ENCODE measurements at regions not wholly inside any gene's neighbourhood (a gene's known extent, or its start where the extent isn't known, plus 50 kb on each side); places are given as distances from the start of the nearest gene placed in this dataset.

- no peak overlapping the region for H3K27ac ChIP-seq (ENCODE audit: control insufficient read depth, insufficient read depth, low read length)
- H2AFZ ChIP-seq (ENCODE audit: control insufficient read depth, low read length) = no peak overlapping the region
- peaks cover 23% of the 10 kb centered on the region for H3K27me3 ChIP-seq (ENCODE audit: control insufficient read depth, extremely low read depth, insufficient read depth, low read length)
- DNase-seq (ENCODE audit: low read depth, low spot score) (no peak), FAIRE-seq (no peak)
- H4K20me1 ChIP-seq (ENCODE audit: control insufficient read depth, extremely low read depth, insufficient read depth, low read length) = no peaks in the 10 kb centered on the region
- dilution Hi-C loops (cut with MboI; ENCODE audit: extremely low pct_ligation_motif_present, low sequenced_read_pairs) = no loop called here
- H3K9me1 ChIP-seq (ENCODE audit: control insufficient read depth, extremely low read depth, insufficient read depth, low read length) = no peaks in the 10 kb centered on the region
- TF ChIP-seq, protein P1, sequence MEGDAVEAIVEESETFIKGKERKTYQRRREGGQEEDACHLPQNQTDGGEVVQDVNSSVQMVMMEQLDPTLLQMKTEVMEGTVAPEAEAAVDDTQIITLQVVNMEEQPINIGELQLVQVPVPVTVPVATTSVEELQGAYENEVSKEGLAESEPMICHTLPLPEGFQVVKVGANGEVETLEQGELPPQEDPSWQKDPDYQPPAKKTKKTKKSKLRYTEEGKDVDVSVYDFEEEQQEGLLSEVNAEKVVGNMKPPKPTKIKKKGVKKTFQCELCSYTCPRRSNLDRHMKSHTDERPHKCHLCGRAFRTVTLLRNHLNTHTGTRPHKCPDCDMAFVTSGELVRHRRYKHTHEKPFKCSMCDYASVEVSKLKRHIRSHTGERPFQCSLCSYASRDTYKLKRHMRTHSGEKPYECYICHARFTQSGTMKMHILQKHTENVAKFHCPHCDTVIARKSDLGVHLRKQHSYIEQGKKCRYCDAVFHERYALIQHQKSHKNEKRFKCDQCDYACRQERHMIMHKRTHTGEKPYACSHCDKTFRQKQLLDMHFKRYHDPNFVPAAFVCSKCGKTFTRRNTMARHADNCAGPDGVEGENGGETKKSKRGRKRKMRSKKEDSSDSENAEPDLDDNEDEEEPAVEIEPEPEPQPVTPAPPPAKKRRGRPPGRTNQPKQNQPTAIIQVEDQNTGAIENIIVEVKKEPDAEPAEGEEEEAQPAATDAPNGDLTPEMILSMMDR (optimal IDR thresholded peaks at IDR 0.05 in 1 of 3, IDR thresholded peaks at IDR 0.05 in 1 of 3, conservative IDR thresholded peaks at IDR 0.05 in 1 of 3; ENCODE audit: extremely low read depth in 1 of 3, insufficient read depth in 2 of 3, low read length in 3 of 3) = no peak
- TF ChIP-seq EZH2 (IDR thresholded peaks at IDR 0.05; ENCODE audit: low read length) = no peak
- H3K4me2 ChIP-seq (ENCODE audit: control insufficient read depth, extremely low read depth, insufficient read depth, low read depth, low read length) = no peak overlapping the region
- no peaks in the 10 kb centered on the region for H3K9me3 ChIP-seq (ENCODE audit: control insufficient read depth, low read depth, low read length)
- H3K79me2 ChIP-seq (ENCODE audit: control insufficient read depth, insufficient read depth, low read length) = no peaks in the 10 kb centered on the region
- H3K4me1 ChIP-seq (ENCODE audit: control insufficient read depth, extremely low read depth, insufficient read depth, low read length) = no peaks in the 10 kb centered on the region
- no peak overlapping the region for H3K4me3 ChIP-seq (ENCODE audit: control insufficient read depth in 2 of 3, extremely low read depth in 1 of 3, insufficient read depth in 2 of 3, low read depth in 1 of 3, low read length in 3 of 3)
- H3K9ac ChIP-seq (ENCODE audit: control insufficient read depth, extremely low read depth, insufficient read depth, low read length) = no peak overlapping the region
- H3K36me3 ChIP-seq (ENCODE audit: control insufficient read depth in 2 of 2, extremely low read depth in 1 of 2, insufficient read depth in 2 of 2, low read length in 2 of 2) = no peaks in the 10 kb centered on the region
Measured at GRCh38 chr17:79356839-79357447, 253.9 kb downstream of the RBFOX3 start.

DNA sequence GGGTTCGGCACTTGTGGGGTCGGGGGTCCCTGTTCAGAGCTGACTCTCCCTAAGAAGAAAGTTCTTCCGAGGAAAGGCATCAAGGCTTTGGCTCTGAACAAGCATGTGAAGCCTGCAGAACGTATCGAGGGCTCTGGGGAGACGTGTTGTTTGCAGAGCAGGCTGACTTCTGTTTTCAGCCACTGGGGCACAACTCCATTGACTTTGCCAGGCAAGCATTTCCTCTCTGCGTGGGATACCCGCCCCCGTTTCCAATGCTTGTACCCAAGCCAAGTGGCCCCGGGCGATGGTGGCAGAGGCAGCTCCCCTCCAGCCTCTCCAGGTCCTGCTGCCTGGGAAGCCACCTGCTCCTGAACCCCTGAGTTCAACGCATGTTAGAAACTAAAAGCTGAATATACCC is 255.7 kb downstream of the RBFOX3 start:
- Histone ChIP-seq H3K9me3 (ENCODE audit: control insufficient read depth, low read depth, low read length) (no peaks in the 10 kb centered on the region), H3K27ac (ENCODE audit: control insufficient read depth, insufficient read depth, low read length) (no peak overlapping the region), H3K9me1 (ENCODE audit: control insufficient read depth, extremely low read depth, insufficient read depth, low read length) (no peaks in the 10 kb centered on the region), H3K36me3 (ENCODE audit: control insufficient read depth in 2 of 2, extremely low read depth in 1 of 2, insufficient read depth in 2 of 2, low read length in 2 of 2) (no peaks in the 10 kb centered on the region), H3K9ac (ENCODE audit: control insufficient read depth, extremely low read depth, insufficient read depth, low read length) (no peak overlapping the region), H4K20me1 (ENCODE audit: control insufficient read depth, extremely low read depth, insufficient read depth, low read length) (no peaks in the 10 kb centered on the region), H3K4me2 (ENCODE audit: control insufficient read depth, extremely low read depth, insufficient read depth, low read depth, low read length) (no peak overlapping the region), H3K4me1 (ENCODE audit: control insufficient read depth, extremely low read depth, insufficient read depth, low read length) (no peaks in the 10 kb centered on the region), H3K4me3 (ENCODE audit: control insufficient read depth in 2 of 3, extremely low read depth in 1 of 3, insufficient read depth in 2 of 3, low read depth in 1 of 3, low read length in 3 of 3) (no peak overlapping the region), H3K27me3 (ENCODE audit: control insufficient read depth, extremely low read depth, insufficient read depth, low read length) (peaks cover 15% of the 10 kb centered on the region), H2AFZ (ENCODE audit: control insufficient read depth, low read length) (no peak overlapping the region), H3K79me2 (ENCODE audit: control insufficient read depth, insufficient read depth, low read length) (no peaks in the 10 kb centered on the region)
- FAIRE-seq = no peak
- no peak for DNase-seq (ENCODE audit: low read depth, low spot score)
- dilution Hi-C loops (cut with MboI; ENCODE audit: extremely low pct_ligation_motif_present, low sequenced_read_pairs) = no loop called here
- TF ChIP-seq EZH2 (IDR thresholded peaks at IDR 0.05; ENCODE audit: low read length) = no peak
- TF ChIP-seq, protein P1 (optimal IDR thresholded peaks at IDR 0.05 in 1 of 3, IDR thresholded peaks at IDR 0.05 in 1 of 3, conservative IDR thresholded peaks at IDR 0.05 in 1 of 3; ENCODE audit: extremely low read depth in 1 of 3, insufficient read depth in 2 of 3, low read length in 3 of 3) = no peak

All from keratinocyte (primary cell).